ENCODE measurements at regions not wholly inside any gene's neighbourhood (a gene's known extent, or its start where the extent isn't known, plus 50 kb on each side); places are given as distances from the start of the nearest gene placed in this dataset.

DNA sequence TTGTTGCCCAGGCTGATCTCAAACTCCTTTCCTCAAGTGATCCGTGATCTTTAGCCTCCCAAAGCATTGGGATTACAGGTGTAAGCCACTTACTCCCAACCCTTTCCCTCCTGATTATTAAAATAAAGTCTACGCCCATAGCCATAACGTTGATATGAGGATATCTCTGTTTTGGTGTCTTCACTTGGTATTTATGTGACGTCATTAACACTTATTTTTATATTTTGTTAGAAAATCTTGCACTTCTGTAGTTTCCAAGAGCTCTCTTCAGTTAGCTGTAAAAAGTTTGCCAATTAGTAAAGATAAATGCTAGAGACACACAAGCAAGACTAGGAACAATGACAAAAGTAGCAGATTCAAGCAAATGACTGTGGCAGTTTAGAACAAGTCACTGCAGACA, 115.6 kb upstream of the HSF2 start:
- intact Hi-C loops (cut with DNase I), result no loop called here
- H3K4me1 ChIP-seq (ENCODE audit: insufficient read depth), result no peaks in the 10 kb centered on the region
- DNase-seq, result no peak

DNA sequence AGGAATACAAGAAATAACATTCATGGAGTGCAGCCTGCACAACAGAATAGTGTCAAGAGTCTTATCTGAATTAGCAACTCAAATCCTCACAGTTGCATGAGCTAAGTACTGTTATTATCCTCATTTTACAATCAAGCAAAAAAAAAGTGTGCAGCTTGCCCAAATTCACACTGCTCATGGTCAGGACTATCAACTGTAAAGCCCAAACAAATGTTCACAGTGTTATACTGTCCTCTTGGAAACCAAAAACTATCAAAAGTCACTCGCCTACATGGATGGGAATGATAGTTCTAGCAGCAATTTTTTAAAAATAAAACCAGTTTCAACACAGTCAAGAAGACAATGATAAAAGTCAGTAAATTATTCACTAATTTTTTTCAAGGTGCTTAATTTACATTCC, 114.6 kb upstream of the HSF2 start:
- H3K4me3 ChIP-seq, result no peak overlapping the region
- TF ChIP-seq, protein P1, sequence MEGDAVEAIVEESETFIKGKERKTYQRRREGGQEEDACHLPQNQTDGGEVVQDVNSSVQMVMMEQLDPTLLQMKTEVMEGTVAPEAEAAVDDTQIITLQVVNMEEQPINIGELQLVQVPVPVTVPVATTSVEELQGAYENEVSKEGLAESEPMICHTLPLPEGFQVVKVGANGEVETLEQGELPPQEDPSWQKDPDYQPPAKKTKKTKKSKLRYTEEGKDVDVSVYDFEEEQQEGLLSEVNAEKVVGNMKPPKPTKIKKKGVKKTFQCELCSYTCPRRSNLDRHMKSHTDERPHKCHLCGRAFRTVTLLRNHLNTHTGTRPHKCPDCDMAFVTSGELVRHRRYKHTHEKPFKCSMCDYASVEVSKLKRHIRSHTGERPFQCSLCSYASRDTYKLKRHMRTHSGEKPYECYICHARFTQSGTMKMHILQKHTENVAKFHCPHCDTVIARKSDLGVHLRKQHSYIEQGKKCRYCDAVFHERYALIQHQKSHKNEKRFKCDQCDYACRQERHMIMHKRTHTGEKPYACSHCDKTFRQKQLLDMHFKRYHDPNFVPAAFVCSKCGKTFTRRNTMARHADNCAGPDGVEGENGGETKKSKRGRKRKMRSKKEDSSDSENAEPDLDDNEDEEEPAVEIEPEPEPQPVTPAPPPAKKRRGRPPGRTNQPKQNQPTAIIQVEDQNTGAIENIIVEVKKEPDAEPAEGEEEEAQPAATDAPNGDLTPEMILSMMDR (IDR thresholded peaks at IDR 0.05), result no peak
- TF ChIP-seq EP300 (IDR thresholded peaks at IDR 0.05), result no peak
- TF ChIP-seq POLR2A (IDR thresholded peaks at IDR 0.05), result no peak
- intact Hi-C loops (cut with DNase I), result no loop called here
- no peaks in the 10 kb centered on the region for H3K36me3 ChIP-seq
- DNase-seq, result no peak
- H3K27me3 ChIP-seq, result no peaks in the 10 kb centered on the region
- no peaks in the 10 kb centered on the region for H3K9me3 ChIP-seq
- no peak overlapping the region for H3K27ac ChIP-seq
- H3K4me1 ChIP-seq (ENCODE audit: insufficient read depth), result no peaks in the 10 kb centered on the region
- WGBS, 3 donors, result 74 to 90% (median 88%) methylated on average over 1 of the region's 1 CpG

More for the DNA sequence above, 115.6 kb upstream of the HSF2 start:
- no peaks in the 10 kb centered on the region for H3K27me3 ChIP-seq
- no peaks in the 10 kb centered on the region for H3K9me3 ChIP-seq
- 72 to 84% (median 82%) methylated on average over 4 of the region's 4 CpGs for whole genome bisulfite sequencing, 3 donors
- H3K36me3 ChIP-seq, result no peaks in the 10 kb centered on the region
- H3K27ac ChIP-seq, result no peak overlapping the region
- no peak overlapping the region for H3K4me3 ChIP-seq
- TF ChIP-seq EP300 (IDR thresholded peaks at IDR 0.05) (no peak), POLR2A (IDR thresholded peaks at IDR 0.05) (no peak)
- TF ChIP-seq, protein P1 (IDR thresholded peaks at IDR 0.05), result no peak

DNA sequence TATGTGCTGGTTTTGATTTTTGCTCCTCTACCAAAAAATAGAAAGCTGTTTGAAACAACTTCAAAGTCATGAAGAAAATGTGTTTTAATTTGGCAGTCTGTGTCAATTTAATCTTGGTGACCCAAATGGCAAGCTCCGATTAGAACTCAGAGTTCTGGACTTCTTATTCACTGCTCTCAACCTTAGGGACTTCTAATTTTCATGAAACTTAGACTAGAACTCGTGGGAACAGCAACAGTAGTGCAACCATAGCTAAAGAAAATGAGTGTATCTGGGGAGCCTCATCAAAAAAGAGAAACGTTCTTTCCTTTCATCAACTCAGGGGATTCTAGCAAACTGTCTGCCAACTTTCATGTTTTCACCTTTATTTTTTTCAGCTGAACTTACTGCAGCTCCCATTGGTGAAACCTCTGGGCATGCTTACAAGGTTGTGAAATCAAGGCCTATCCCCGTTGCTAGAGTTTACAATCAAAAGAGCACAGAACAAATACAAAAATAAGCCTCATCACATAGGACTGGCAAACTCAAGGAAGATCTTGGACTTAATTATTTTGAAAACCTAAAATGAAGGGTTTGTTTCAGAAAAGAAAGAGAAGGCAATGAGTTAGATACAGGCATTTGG, 114.0 kb upstream of the HSF2 start:
- Histone ChIP-seq H3K36me3 (no peaks in the 10 kb centered on the region), H3K27me3 (no peaks in the 10 kb centered on the region), H3K4me1 (ENCODE audit: insufficient read depth) (no peaks in the 10 kb centered on the region), H3K9me3 (no peaks in the 10 kb centered on the region), H3K27ac (no peak overlapping the region), H3K4me3 (no peak overlapping the region)
- no peak for DNase-seq
- TF ChIP-seq POLR2A (IDR thresholded peaks at IDR 0.05) (no peak), EP300 (IDR thresholded peaks at IDR 0.05) (no peak)
- TF ChIP-seq, protein P1 (IDR thresholded peaks at IDR 0.05), result no peak
- 57 to 63% (median 62%) methylated on average over 4 of the region's 4 CpGs for WGBS, 3 donors
- intact Hi-C loops (cut with DNase I), result no loop called here

DNA sequence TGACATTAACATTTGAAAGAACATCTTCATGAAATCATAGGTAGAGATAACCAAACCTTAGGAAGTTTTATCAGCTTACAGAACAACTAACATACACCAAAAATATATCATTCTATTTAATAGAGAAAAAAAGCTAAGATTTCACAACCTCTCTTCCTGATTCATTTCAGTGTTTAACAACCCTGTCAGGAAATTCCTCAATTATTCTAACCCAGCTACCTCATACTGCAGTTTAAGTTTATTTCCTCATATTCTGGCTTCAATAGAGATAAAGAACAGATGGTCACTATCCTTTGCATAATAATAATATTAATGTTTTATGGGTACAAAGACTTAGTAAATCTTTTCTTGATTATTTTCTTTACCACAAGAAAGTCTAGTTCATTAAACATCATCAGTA, 112.9 kb upstream of the HSF2 start:
- intact Hi-C loops (cut with DNase I), result no loop called here
- Histone ChIP-seq H3K27me3 (no peaks in the 10 kb centered on the region), H3K9me3 (no peaks in the 10 kb centered on the region), H3K36me3 (no peaks in the 10 kb centered on the region), H3K4me1 (ENCODE audit: insufficient read depth) (no peaks in the 10 kb centered on the region), H3K4me3 (no peak overlapping the region), H3K27ac (no peak overlapping the region)
- TF ChIP-seq EP300 (IDR thresholded peaks at IDR 0.05) (no peak), POLR2A (IDR thresholded peaks at IDR 0.05) (no peak)
- TF ChIP-seq, protein P1 (IDR thresholded peaks at IDR 0.05), result no peak
- no peak for DNase-seq

Measured in ovary (tissue), 7 donors.